ENCODE measurements at regions not wholly inside any gene's neighbourhood (a gene's known extent, or its start where the extent isn't known, plus 50 kb on each side); places are given as distances from the start of the nearest gene placed in this dataset.

DNA sequence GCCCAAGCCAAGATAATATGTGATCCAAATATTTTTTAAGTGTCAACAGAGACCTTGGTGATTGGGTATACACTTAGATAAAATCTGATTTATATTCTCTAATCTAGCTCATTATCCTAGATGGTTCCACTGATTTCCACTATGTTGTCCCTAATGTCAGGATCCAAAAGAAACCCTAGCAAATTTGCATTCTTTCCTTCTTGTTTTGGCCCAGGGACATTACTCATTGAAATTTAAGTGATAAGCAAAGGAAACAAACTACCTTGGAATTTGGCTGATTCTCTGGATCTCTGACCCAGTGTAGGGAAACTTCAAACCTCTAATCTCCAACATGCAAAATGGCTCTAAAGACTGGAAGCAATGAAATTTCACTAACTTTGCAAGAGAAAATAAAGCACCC lies 179.8 kb upstream of the MEIS1 start:
- Histone ChIP-seq H3K9me3 (replicated peaks in 1 of 2; ENCODE audit: control insufficient read depth in 1 of 2, insufficient read depth in 1 of 2, low read length in 2 of 2) (no peaks in the 10 kb centered on the region), H3K27ac (ENCODE audit: low read depth in 1 of 2, low read length in 2 of 2) (no peak overlapping the region), H3K9ac (ENCODE audit: insufficient read depth, low read length, poor library complexity, severe bottlenecking) (no peak overlapping the region), H4K20me1 (ENCODE audit: insufficient read depth, low read length) (no peaks in the 10 kb centered on the region), H3K79me2 (ENCODE audit: insufficient read depth, low read length) (no peaks in the 10 kb centered on the region), H3K36me3 (replicated peaks in 1 of 2; ENCODE audit: control insufficient read depth in 1 of 2, insufficient read depth in 2 of 2, low read length in 2 of 2) (no peaks in the 10 kb centered on the region), H2AFZ (ENCODE audit: insufficient read depth, low read depth, low read length, poor library complexity, severe bottlenecking) (no peak overlapping the region), H3K4me3 (replicated peaks in 1 of 3; ENCODE audit: low read depth in 2 of 3, low read length in 3 of 3) (no peak overlapping the region), H3K4me2 (replicated peaks; ENCODE audit: extremely low read depth, low read length, poor library complexity, severe bottlenecking) (no peak overlapping the region), H3K27me3 (ENCODE audit: control insufficient read depth in 2 of 2, insufficient read depth in 2 of 2, low read length in 2 of 2) (no peaks in the 10 kb centered on the region), H3K4me1 (ENCODE audit: control insufficient read depth in 1 of 2, insufficient read depth in 2 of 2, low read length in 2 of 2) (no peaks in the 10 kb centered on the region)
- intact Hi-C loops (cut with micrococcal nuclease): no loop called here
- no peak for DNase-seq
- no peak overlapping the region for H3K27ac Mint-ChIP-seq
- H3K36me3 Mint-ChIP-seq: no peaks in the 10 kb centered on the region
- TF ChIP-seq, protein P1, sequence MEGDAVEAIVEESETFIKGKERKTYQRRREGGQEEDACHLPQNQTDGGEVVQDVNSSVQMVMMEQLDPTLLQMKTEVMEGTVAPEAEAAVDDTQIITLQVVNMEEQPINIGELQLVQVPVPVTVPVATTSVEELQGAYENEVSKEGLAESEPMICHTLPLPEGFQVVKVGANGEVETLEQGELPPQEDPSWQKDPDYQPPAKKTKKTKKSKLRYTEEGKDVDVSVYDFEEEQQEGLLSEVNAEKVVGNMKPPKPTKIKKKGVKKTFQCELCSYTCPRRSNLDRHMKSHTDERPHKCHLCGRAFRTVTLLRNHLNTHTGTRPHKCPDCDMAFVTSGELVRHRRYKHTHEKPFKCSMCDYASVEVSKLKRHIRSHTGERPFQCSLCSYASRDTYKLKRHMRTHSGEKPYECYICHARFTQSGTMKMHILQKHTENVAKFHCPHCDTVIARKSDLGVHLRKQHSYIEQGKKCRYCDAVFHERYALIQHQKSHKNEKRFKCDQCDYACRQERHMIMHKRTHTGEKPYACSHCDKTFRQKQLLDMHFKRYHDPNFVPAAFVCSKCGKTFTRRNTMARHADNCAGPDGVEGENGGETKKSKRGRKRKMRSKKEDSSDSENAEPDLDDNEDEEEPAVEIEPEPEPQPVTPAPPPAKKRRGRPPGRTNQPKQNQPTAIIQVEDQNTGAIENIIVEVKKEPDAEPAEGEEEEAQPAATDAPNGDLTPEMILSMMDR (IDR thresholded peaks at IDR 0.05): no peak
- no peak overlapping the region for H3K4me3 Mint-ChIP-seq
- peaks cover 0 to 2% (median 2%) of the 10 kb centered on the region in 3 donors for H3K27me3 Mint-ChIP-seq (ENCODE audit: low read depth in 3 of 3)
- H3K9me3 Mint-ChIP-seq: peaks cover 0 to 3% (median 2%) of the 10 kb centered on the region in 7 donors
- H3K4me1 Mint-ChIP-seq: no peaks in the 10 kb centered on the region

DNA sequence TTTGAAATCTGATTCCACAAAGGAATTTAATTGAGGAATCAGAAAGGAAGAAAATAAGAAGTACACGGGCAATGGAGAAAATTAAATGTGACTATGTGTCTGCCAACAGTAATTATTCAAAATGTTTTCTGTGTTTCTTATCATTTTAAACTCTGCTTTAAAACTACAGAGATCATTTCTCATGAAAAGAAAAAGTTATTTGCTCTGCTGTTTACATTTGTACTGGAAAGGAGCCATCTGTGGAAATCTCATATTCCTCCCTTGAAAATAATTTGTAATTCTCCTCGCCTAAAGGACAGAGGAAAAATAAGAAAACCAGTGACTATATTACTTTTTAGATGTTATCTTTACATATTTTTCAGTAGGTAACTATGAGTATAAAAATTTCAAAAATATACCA lies 181.9 kb upstream of the MEIS1 start:
- no peak overlapping the region for H3K9ac ChIP-seq (ENCODE audit: insufficient read depth, low read length, poor library complexity, severe bottlenecking)
- no CpG with 5 or more reads among the region's 2 CpGs for WGBS (ENCODE audit: insufficient coverage)
- Mint-ChIP-seq H3K4me3 (no peak overlapping the region), H3K27ac (no peak overlapping the region), H3K4me1 (no peaks in the 10 kb centered on the region), H3K27me3 (ENCODE audit: low read depth in 3 of 3) (peaks cover 0 to 2% (median 0%) of the 10 kb centered on the region in 3 donors), H3K36me3 (no peaks in the 10 kb centered on the region), H3K9me3 (peaks cover 0 to 4% (median 2%) of the 10 kb centered on the region in 7 donors)
- H3K79me2 ChIP-seq (ENCODE audit: insufficient read depth, low read length): no peaks in the 10 kb centered on the region
- H3K27ac ChIP-seq (ENCODE audit: low read depth in 1 of 2, low read length in 2 of 2): no peak overlapping the region
- no peaks in the 10 kb centered on the region for H4K20me1 ChIP-seq (ENCODE audit: insufficient read depth, low read length)
- DNase-seq: no peak
- H3K4me2 ChIP-seq (replicated peaks; ENCODE audit: extremely low read depth, low read length, poor library complexity, severe bottlenecking): no peak overlapping the region
- no peaks in the 10 kb centered on the region for H3K9me3 ChIP-seq (replicated peaks in 1 of 2; ENCODE audit: control insufficient read depth in 1 of 2, insufficient read depth in 1 of 2, low read length in 2 of 2)
- TF ChIP-seq, protein P1 (IDR thresholded peaks at IDR 0.05): no peak
- H3K4me3 ChIP-seq (replicated peaks in 1 of 3; ENCODE audit: low read depth in 2 of 3, low read length in 3 of 3): no peak overlapping the region
- H2AFZ ChIP-seq (ENCODE audit: insufficient read depth, low read depth, low read length, poor library complexity, severe bottlenecking): no peak overlapping the region
- H3K27me3 ChIP-seq (ENCODE audit: control insufficient read depth in 2 of 2, insufficient read depth in 2 of 2, low read length in 2 of 2): no peaks in the 10 kb centered on the region
- no peaks in the 10 kb centered on the region for H3K4me1 ChIP-seq (ENCODE audit: control insufficient read depth in 1 of 2, insufficient read depth in 2 of 2, low read length in 2 of 2)
- intact Hi-C loops (cut with micrococcal nuclease): no loop called here
- no peaks in the 10 kb centered on the region for H3K36me3 ChIP-seq (replicated peaks in 1 of 2; ENCODE audit: control insufficient read depth in 1 of 2, insufficient read depth in 2 of 2, low read length in 2 of 2)

Data from CD14-positive monocyte (primary cell).